Neural cell (in vitro differentiated cells): ENCODE measurements at regions not wholly inside any gene's neighbourhood (a gene's known extent, or its start where the extent isn't known, plus 50 kb on each side); places are given as distances from the start of the nearest gene placed in this dataset.

Source experiments
- H2AFZ ChIP-seq: fragments of 200-600, 300-800 bp; sonication (generic), shearing (Covaris generic); 2 replicates; pipeline ENCODE4 v1.6.0; 2014; ENCODE audit warnings: low read depth, mild to moderate bottlenecking, antibody characterized with exemption, low read length, moderate library complexity
- H3F3A ChIP-seq: fragments of 200-600 bp; shearing (Covaris generic); 2 replicates; pipeline ENCODE4 v1.6.1; 2016; ENCODE audit warnings: mild to moderate bottlenecking, moderate library complexity, mixed read lengths, antibody characterized with exemption, low read length; ENCODE audit not compliant: insufficient read depth, poor library complexity, severe bottlenecking
- H3K27ac ChIP-seq: fragments of 200-600, 300-800 bp; sonication (generic), shearing (Covaris generic); 2 replicates; pipeline ENCODE4 v1.5.1; 2014; ENCODE audit warnings: mild to moderate bottlenecking, low read length, moderate library complexity
- H3K27me3 ChIP-seq: fragments of 300-800, 200-600 bp; sonication (generic), shearing (Covaris generic); 2 replicates; pipeline ENCODE4 v1.6.0; 2014; ENCODE audit warnings: mild to moderate bottlenecking, low read depth, low read length, moderate library complexity; ENCODE audit not compliant: insufficient read depth
- H3K36me3 ChIP-seq: fragments of 300-800, 200-600 bp; sonication (generic), shearing (Covaris generic); 2 replicates; pipeline ENCODE4 v1.5.1; 2014; ENCODE audit warnings: mild to moderate bottlenecking, antibody characterized with exemption, low read length, moderate library complexity; ENCODE audit not compliant: insufficient read depth
- H3K4me2 ChIP-seq: fragments of 300-800, 200-600 bp; sonication (generic), shearing (Covaris generic); 2 replicates; pipeline ENCODE4 v1.6.0; 2014; ENCODE audit warnings: mild to moderate bottlenecking, low read length
- H3K4me3 ChIP-seq: fragments of 300-800, 200-600 bp; sonication (generic), shearing (Covaris generic); 2 replicates; pipeline ENCODE4 v1.5.1; 2014; ENCODE audit warnings: mild to moderate bottlenecking, low read length, moderate library complexity
- H3K79me2 ChIP-seq: fragments of 200-600 bp; shearing (Covaris generic); replicated peaks from 2 replicates; pipeline ENCODE4 v1.6.0; 2014; ENCODE audit warnings: mild to moderate bottlenecking, low read length, moderate library complexity; ENCODE audit not compliant: insufficient read depth
- H3K9ac ChIP-seq: fragments of 300-800, 200-600 bp; sonication (generic), shearing (Covaris generic); 2 replicates; pipeline ENCODE4 v1.6.1; 2016; ENCODE audit warnings: mild to moderate bottlenecking, low read length, mixed read lengths
- H3K9me2 ChIP-seq: fragments of 200-600 bp; shearing (Covaris generic); 2 replicates; pipeline ENCODE4 v1.6.1; 2016; ENCODE audit warnings: mild to moderate bottlenecking, low read length, mixed read lengths; ENCODE audit not compliant: insufficient read depth
- H3K9me3 ChIP-seq: fragments of 200-600, 300-800 bp; sonication (generic), shearing (Covaris generic); 2 replicates; pipeline ENCODE4 v1.6.1; 2016; ENCODE audit warnings: mild to moderate bottlenecking, mixed run types, low read length, moderate library complexity, mixed read lengths
- H4K20me1 ChIP-seq: fragments of 200-600 bp; shearing (Covaris generic); 2 replicates; pipeline ENCODE4 v1.6.1; 2016; ENCODE audit warnings: mild to moderate bottlenecking, mixed run types; ENCODE audit not compliant: insufficient read depth
- EP300 ChIP-seq: fragments of 450-650 bp; conservative IDR thresholded peaks from 2 replicates; pipeline ENCODE4 v1.6.1; 2014; ENCODE audit warnings: antibody characterized with exemption, mild to moderate bottlenecking, moderate library complexity; ENCODE audit not compliant: poor library complexity, severe bottlenecking
- EZH2 ChIP-seq: fragments of 200-600, 300-800 bp; shearing (Covaris generic), sonication (generic); IDR thresholded peaks from 2 replicates; pipeline ENCODE4 v1.6.1; 2014; ENCODE audit warnings: antibody characterized with exemption, low read length, borderline replicate concordance, mild to moderate bottlenecking; ENCODE audit not compliant: insufficient read depth, poor library complexity, severe bottlenecking
- MXI1 ChIP-seq: fragments of 450-650 bp; conservative IDR thresholded peaks from 2 replicates; pipeline ENCODE4 v1.6.1; 2014; ENCODE audit warnings: antibody characterized with exemption, mild to moderate bottlenecking; ENCODE audit not compliant: poor library complexity, severe bottlenecking
- POLR2AphosphoS5 ChIP-seq: IDR thresholded peaks from 2 replicates; pipeline ENCODE4 v1.6.1; 2012
- RAD21 ChIP-seq: fragments of 450-650 bp; conservative IDR thresholded peaks from 2 replicates; pipeline ENCODE4 v1.6.1; 2014; ENCODE audit warnings: antibody characterized with exemption, mild to moderate bottlenecking, moderate library complexity
- SMC3 ChIP-seq: fragments of 450-650 bp; conservative IDR thresholded peaks from 2 replicates; pipeline ENCODE4 v1.6.1; 2014; ENCODE audit warnings: antibody characterized with exemption, mild to moderate bottlenecking, moderate library complexity; ENCODE audit not compliant: poor library complexity
- TAF1 ChIP-seq: IDR thresholded peaks from 2 replicates; pipeline ENCODE4 v1.6.1; 2012; ENCODE audit warnings: low read depth
- TF ChIP-seq, protein P1 (sequence below): fragments of 450-650 bp; IDR thresholded peaks from 2 replicates; pipeline ENCODE4 v1.5.1; 2014; ENCODE audit warnings: antibody characterized with exemption, mild to moderate bottlenecking, moderate library complexity; ENCODE audit not compliant: poor library complexity, severe bottlenecking
- TF ChIP-seq, protein P2 (sequence below): IDR thresholded peaks from 2 replicates; pipeline ENCODE4 v1.6.1; 2012; ENCODE audit warnings: borderline replicate concordance

DNA sequence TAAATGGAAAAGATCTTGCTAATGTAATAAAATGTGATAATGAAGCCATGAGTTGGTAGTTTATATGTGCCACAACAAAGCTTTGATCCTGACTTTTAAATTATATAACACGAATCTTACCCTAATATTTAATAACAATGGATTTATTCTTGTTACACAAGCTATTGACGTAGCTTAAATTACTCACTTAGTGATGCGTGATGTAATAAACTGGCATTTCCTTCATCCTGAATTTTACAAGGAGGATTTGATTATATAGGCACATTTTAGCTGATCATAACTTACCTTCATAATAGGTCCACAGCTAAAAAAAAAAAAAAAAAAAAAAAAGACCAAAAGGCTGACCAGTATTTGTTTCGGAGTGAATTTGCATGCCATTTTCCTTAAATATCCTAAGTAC lies 76.2 kb upstream of the IVNS1ABP start:
- H3K27ac ChIP-seq, result no peak overlapping the region
- no peaks in the 10 kb centered on the region for H3K79me2 ChIP-seq
- H3F3A ChIP-seq, result no peaks in the 10 kb centered on the region
- H4K20me1 ChIP-seq, result no peaks in the 10 kb centered on the region
- no peak overlapping the region for H3K4me2 ChIP-seq
- no peak overlapping the region for H2AFZ ChIP-seq
- no peak overlapping the region for H3K9ac ChIP-seq
- no peaks in the 10 kb centered on the region for H3K9me3 ChIP-seq
- H3K4me3 ChIP-seq, result no peak overlapping the region
- TF ChIP-seq MXI1 (no peak), SMC3 (no peak), EZH2 (no peak), TAF1 (no peak), RAD21 (no peak), POLR2AphosphoS5 (no peak), EP300 (no peak)
- TF ChIP-seq, protein P1, sequence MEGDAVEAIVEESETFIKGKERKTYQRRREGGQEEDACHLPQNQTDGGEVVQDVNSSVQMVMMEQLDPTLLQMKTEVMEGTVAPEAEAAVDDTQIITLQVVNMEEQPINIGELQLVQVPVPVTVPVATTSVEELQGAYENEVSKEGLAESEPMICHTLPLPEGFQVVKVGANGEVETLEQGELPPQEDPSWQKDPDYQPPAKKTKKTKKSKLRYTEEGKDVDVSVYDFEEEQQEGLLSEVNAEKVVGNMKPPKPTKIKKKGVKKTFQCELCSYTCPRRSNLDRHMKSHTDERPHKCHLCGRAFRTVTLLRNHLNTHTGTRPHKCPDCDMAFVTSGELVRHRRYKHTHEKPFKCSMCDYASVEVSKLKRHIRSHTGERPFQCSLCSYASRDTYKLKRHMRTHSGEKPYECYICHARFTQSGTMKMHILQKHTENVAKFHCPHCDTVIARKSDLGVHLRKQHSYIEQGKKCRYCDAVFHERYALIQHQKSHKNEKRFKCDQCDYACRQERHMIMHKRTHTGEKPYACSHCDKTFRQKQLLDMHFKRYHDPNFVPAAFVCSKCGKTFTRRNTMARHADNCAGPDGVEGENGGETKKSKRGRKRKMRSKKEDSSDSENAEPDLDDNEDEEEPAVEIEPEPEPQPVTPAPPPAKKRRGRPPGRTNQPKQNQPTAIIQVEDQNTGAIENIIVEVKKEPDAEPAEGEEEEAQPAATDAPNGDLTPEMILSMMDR, result no peak
- TF ChIP-seq, protein P2, sequence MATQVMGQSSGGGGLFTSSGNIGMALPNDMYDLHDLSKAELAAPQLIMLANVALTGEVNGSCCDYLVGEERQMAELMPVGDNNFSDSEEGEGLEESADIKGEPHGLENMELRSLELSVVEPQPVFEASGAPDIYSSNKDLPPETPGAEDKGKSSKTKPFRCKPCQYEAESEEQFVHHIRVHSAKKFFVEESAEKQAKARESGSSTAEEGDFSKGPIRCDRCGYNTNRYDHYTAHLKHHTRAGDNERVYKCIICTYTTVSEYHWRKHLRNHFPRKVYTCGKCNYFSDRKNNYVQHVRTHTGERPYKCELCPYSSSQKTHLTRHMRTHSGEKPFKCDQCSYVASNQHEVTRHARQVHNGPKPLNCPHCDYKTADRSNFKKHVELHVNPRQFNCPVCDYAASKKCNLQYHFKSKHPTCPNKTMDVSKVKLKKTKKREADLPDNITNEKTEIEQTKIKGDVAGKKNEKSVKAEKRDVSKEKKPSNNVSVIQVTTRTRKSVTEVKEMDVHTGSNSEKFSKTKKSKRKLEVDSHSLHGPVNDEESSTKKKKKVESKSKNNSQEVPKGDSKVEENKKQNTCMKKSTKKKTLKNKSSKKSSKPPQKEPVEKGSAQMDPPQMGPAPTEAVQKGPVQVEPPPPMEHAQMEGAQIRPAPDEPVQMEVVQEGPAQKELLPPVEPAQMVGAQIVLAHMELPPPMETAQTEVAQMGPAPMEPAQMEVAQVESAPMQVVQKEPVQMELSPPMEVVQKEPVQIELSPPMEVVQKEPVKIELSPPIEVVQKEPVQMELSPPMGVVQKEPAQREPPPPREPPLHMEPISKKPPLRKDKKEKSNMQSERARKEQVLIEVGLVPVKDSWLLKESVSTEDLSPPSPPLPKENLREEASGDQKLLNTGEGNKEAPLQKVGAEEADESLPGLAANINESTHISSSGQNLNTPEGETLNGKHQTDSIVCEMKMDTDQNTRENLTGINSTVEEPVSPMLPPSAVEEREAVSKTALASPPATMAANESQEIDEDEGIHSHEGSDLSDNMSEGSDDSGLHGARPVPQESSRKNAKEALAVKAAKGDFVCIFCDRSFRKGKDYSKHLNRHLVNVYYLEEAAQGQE, result no peak
- no peaks in the 10 kb centered on the region for H3K36me3 ChIP-seq
- H3K27me3 ChIP-seq, result no peaks in the 10 kb centered on the region
- no peaks in the 10 kb centered on the region for H3K9me2 ChIP-seq

DNA sequence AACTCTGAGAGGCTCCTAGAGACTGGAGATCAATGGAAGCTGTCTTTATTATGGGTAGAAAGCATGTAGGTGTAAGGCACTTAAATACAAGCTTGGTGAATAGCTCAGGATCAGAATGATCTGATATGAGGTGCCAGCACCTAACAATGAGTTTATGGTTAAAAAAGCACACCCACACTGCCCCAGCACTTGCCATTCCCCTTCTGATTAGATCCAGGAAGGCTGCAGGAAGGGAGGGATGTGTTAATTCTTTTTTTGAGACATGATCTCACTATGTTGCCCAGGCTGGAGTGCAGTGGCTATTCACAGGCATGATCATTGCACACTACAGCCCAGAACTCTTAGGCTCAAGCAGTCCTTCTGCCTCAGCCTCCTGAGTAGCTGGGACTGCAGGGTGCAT lies 71.8 kb upstream of the IVNS1ABP start:
- H3K9me2 ChIP-seq, result no peaks in the 10 kb centered on the region
- no peak overlapping the region for H3K4me2 ChIP-seq
- no peaks in the 10 kb centered on the region for H3K79me2 ChIP-seq
- no peaks in the 10 kb centered on the region for H3K27me3 ChIP-seq
- H3K27ac ChIP-seq, result no peak overlapping the region
- H4K20me1 ChIP-seq, result no peaks in the 10 kb centered on the region
- no peak overlapping the region for H3K9ac ChIP-seq
- no peaks in the 10 kb centered on the region for H3K36me3 ChIP-seq
- H2AFZ ChIP-seq, result no peak overlapping the region
- H3F3A ChIP-seq, result no peaks in the 10 kb centered on the region
- TF ChIP-seq, protein P1, result no peak
- TF ChIP-seq RAD21 (no peak), TAF1 (no peak), POLR2AphosphoS5 (no peak)
- no peaks in the 10 kb centered on the region for H3K9me3 ChIP-seq
- no peak overlapping the region for H3K4me3 ChIP-seq
